ENCODE measurements at regions not wholly inside any gene's neighbourhood (a gene's known extent, or its start where the extent isn't known, plus 50 kb on each side); places are given as distances from the start of the nearest gene placed in this dataset.

- Histone ChIP-seq H3K36me3 (ENCODE audit: control insufficient read depth, insufficient read depth, low read length) (no peaks in the 10 kb centered on the region), H3K9ac (ENCODE audit: low read length) (no peak overlapping the region), H3K4me3 (ENCODE audit: low read length) (no peak overlapping the region), H3K4me1 (ENCODE audit: control insufficient read depth, insufficient read depth, low read length) (no peaks in the 10 kb centered on the region), H3K27me3 (ENCODE audit: control insufficient read depth, insufficient read depth, low read length) (no peaks in the 10 kb centered on the region), H3K9me3 (ENCODE audit: control insufficient read depth, low read length) (no peaks in the 10 kb centered on the region)
Observed at GRCh38 chr14:97428808-97429440, 631.7 kb downstream of the VRK1 start.

GRCh38 chr14:97432586-97432985 lies 635.4 kb downstream of the VRK1 start:
- Histone ChIP-seq H3K27me3 (ENCODE audit: control insufficient read depth, insufficient read depth, low read length) (no peaks in the 10 kb centered on the region), H3K9ac (ENCODE audit: low read length) (no peak overlapping the region), H3K4me1 (ENCODE audit: control insufficient read depth, insufficient read depth, low read length) (no peaks in the 10 kb centered on the region), H3K36me3 (ENCODE audit: control insufficient read depth, insufficient read depth, low read length) (no peaks in the 10 kb centered on the region), H3K4me3 (ENCODE audit: low read length) (no peak overlapping the region), H3K9me3 (ENCODE audit: control insufficient read depth, low read length) (no peaks in the 10 kb centered on the region)

- H3K9ac ChIP-seq (ENCODE audit: low read length): no peak overlapping the region
- H3K4me3 ChIP-seq (ENCODE audit: low read length): no peak overlapping the region
- H3K9me3 ChIP-seq (ENCODE audit: control insufficient read depth, low read length): no peaks in the 10 kb centered on the region
- no peaks in the 10 kb centered on the region for H3K27me3 ChIP-seq (ENCODE audit: control insufficient read depth, insufficient read depth, low read length)
- no peaks in the 10 kb centered on the region for H3K4me1 ChIP-seq (ENCODE audit: control insufficient read depth, insufficient read depth, low read length)
- no peaks in the 10 kb centered on the region for H3K36me3 ChIP-seq (ENCODE audit: control insufficient read depth, insufficient read depth, low read length)
Observed at GRCh38 chr14:97441740-97442362, 644.7 kb downstream of the VRK1 start.

- Histone ChIP-seq H3K4me3 (ENCODE audit: low read length) (no peak overlapping the region), H3K9ac (ENCODE audit: low read length) (no peak overlapping the region), H3K9me3 (ENCODE audit: control insufficient read depth, low read length) (no peaks in the 10 kb centered on the region), H3K4me1 (ENCODE audit: control insufficient read depth, insufficient read depth, low read length) (no peaks in the 10 kb centered on the region), H3K27me3 (ENCODE audit: control insufficient read depth, insufficient read depth, low read length) (no peaks in the 10 kb centered on the region), H3K36me3 (ENCODE audit: control insufficient read depth, insufficient read depth, low read length) (no peaks in the 10 kb centered on the region)
Observed at GRCh38 chr14:97442363-97442762, 645.2 kb downstream of the VRK1 start.

- Histone ChIP-seq H3K4me1 (ENCODE audit: control insufficient read depth, insufficient read depth, low read length) (no peaks in the 10 kb centered on the region), H3K9ac (ENCODE audit: low read length) (no peak overlapping the region), H3K27me3 (ENCODE audit: control insufficient read depth, insufficient read depth, low read length) (no peaks in the 10 kb centered on the region), H3K36me3 (ENCODE audit: control insufficient read depth, insufficient read depth, low read length) (no peaks in the 10 kb centered on the region), H3K4me3 (ENCODE audit: low read length) (no peak overlapping the region), H3K9me3 (ENCODE audit: control insufficient read depth, low read length) (no peaks in the 10 kb centered on the region)
Observed at GRCh38 chr14:97443412-97443811, 646.2 kb downstream of the VRK1 start.

GRCh38 chr14:97444248-97444647 lies 647.1 kb downstream of the VRK1 start:
- Histone ChIP-seq H3K27me3 (ENCODE audit: control insufficient read depth, insufficient read depth, low read length) (no peaks in the 10 kb centered on the region), H3K9ac (ENCODE audit: low read length) (no peak overlapping the region), H3K4me1 (ENCODE audit: control insufficient read depth, insufficient read depth, low read length) (no peaks in the 10 kb centered on the region), H3K4me3 (ENCODE audit: low read length) (no peak overlapping the region), H3K9me3 (ENCODE audit: control insufficient read depth, low read length) (no peaks in the 10 kb centered on the region), H3K36me3 (ENCODE audit: control insufficient read depth, insufficient read depth, low read length) (no peaks in the 10 kb centered on the region)

- H3K9me3 ChIP-seq (ENCODE audit: control insufficient read depth, low read length): no peaks in the 10 kb centered on the region
- H3K4me1 ChIP-seq (ENCODE audit: control insufficient read depth, insufficient read depth, low read length): no peaks in the 10 kb centered on the region
- H3K36me3 ChIP-seq (ENCODE audit: control insufficient read depth, insufficient read depth, low read length): no peaks in the 10 kb centered on the region
- no peak overlapping the region for H3K9ac ChIP-seq (ENCODE audit: low read length)
- H3K4me3 ChIP-seq (ENCODE audit: low read length): no peak overlapping the region
- no peaks in the 10 kb centered on the region for H3K27me3 ChIP-seq (ENCODE audit: control insufficient read depth, insufficient read depth, low read length)
Observed at GRCh38 chr14:97445367-97445766, 648.2 kb downstream of the VRK1 start.

- Histone ChIP-seq H3K27me3 (ENCODE audit: control insufficient read depth, insufficient read depth, low read length) (no peaks in the 10 kb centered on the region), H3K9me3 (ENCODE audit: control insufficient read depth, low read length) (no peaks in the 10 kb centered on the region), H3K4me1 (ENCODE audit: control insufficient read depth, insufficient read depth, low read length) (no peaks in the 10 kb centered on the region), H3K36me3 (ENCODE audit: control insufficient read depth, insufficient read depth, low read length) (no peaks in the 10 kb centered on the region), H3K4me3 (ENCODE audit: low read length) (no peak overlapping the region), H3K9ac (ENCODE audit: low read length) (no peak overlapping the region)
Observed at GRCh38 chr14:97446087-97446486, 648.9 kb downstream of the VRK1 start.

- Histone ChIP-seq H3K27me3 (ENCODE audit: control insufficient read depth, insufficient read depth, low read length) (no peaks in the 10 kb centered on the region), H3K4me1 (ENCODE audit: control insufficient read depth, insufficient read depth, low read length) (peaks cover 4% of the 10 kb centered on the region), H3K4me3 (ENCODE audit: low read length) (no peak overlapping the region), H3K9me3 (ENCODE audit: control insufficient read depth, low read length) (no peaks in the 10 kb centered on the region), H3K36me3 (ENCODE audit: control insufficient read depth, insufficient read depth, low read length) (no peaks in the 10 kb centered on the region), H3K9ac (ENCODE audit: low read length) (no peak overlapping the region)
Observed at GRCh38 chr14:97452314-97452713, 655.1 kb downstream of the VRK1 start.

GRCh38 chr14:97453991-97454390 lies 656.8 kb downstream of the VRK1 start:
- Histone ChIP-seq H3K36me3 (ENCODE audit: control insufficient read depth, insufficient read depth, low read length) (no peaks in the 10 kb centered on the region), H3K9ac (ENCODE audit: low read length) (no peak overlapping the region), H3K9me3 (ENCODE audit: control insufficient read depth, low read length) (no peaks in the 10 kb centered on the region), H3K4me1 (ENCODE audit: control insufficient read depth, insufficient read depth, low read length) (peaks cover 4% of the 10 kb centered on the region), H3K27me3 (ENCODE audit: control insufficient read depth, insufficient read depth, low read length) (no peaks in the 10 kb centered on the region), H3K4me3 (ENCODE audit: low read length) (no peak overlapping the region)

GRCh38 chr14:97456462-97456861 lies 659.3 kb downstream of the VRK1 start:
- no peaks in the 10 kb centered on the region for H3K27me3 ChIP-seq (ENCODE audit: control insufficient read depth, insufficient read depth, low read length)
- no peak overlapping the region for H3K9ac ChIP-seq (ENCODE audit: low read length)
- no peak overlapping the region for H3K4me3 ChIP-seq (ENCODE audit: low read length)
- H3K4me1 ChIP-seq (ENCODE audit: control insufficient read depth, insufficient read depth, low read length): peaks cover 4% of the 10 kb centered on the region
- H3K36me3 ChIP-seq (ENCODE audit: control insufficient read depth, insufficient read depth, low read length): no peaks in the 10 kb centered on the region
- H3K9me3 ChIP-seq (ENCODE audit: control insufficient read depth, low read length): no peaks in the 10 kb centered on the region

GRCh38 chr14:97456958-97457357 lies 659.8 kb downstream of the VRK1 start:
- H3K9ac ChIP-seq (ENCODE audit: low read length): no peak overlapping the region
- H3K27me3 ChIP-seq (ENCODE audit: control insufficient read depth, insufficient read depth, low read length): no peaks in the 10 kb centered on the region
- no peak overlapping the region for H3K4me3 ChIP-seq (ENCODE audit: low read length)
- no peaks in the 10 kb centered on the region for H3K9me3 ChIP-seq (ENCODE audit: control insufficient read depth, low read length)
- no peaks in the 10 kb centered on the region for H3K36me3 ChIP-seq (ENCODE audit: control insufficient read depth, insufficient read depth, low read length)
- peaks cover 4% of the 10 kb centered on the region for H3K4me1 ChIP-seq (ENCODE audit: control insufficient read depth, insufficient read depth, low read length)

Measured in mucosa of stomach (tissue), 1 donor.